ENCODE measurements at regions not wholly inside any gene's neighbourhood (a gene's known extent, or its start where the extent isn't known, plus 50 kb on each side); places are given as distances from the start of the nearest gene placed in this dataset.

DNA sequence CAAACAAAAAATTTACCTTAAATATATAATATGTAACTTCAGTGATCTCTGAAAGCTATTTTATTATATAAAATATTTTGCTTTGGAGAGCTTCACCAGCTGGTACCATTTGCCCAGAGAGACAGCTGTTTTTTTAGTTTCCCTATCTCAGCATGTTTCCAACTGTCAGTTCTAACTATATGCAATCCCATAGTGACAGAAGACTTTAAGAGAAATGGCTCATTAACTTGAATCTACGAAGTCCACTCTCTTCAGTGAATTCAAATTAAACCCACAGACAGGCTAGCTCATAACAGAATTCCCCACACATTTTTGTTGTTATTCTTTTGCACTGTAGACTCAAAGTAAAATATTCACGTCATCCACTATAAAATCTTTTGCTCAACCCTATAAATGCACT lies 251.8 kb upstream of the POU5F2 start:
- in situ Hi-C loops (cut with MboI; ENCODE audit: low sequenced_read_pairs) (no loop called here), dilution Hi-C loops (cut with HindIII; ENCODE audit: low sequenced_read_pairs, unreplicated experiment) (no loop called here), intact Hi-C loops (cut with micrococcal nuclease) (no loop called here)
- Histone ChIP-seq H2BK5ac (ENCODE audit: low read depth, low read length, poor library complexity, severe bottlenecking) (no peak overlapping the region), H3K9me3 (ENCODE audit: control insufficient read depth, insufficient read depth, low read length) (no peaks in the 10 kb centered on the region), H3K4ac (ENCODE audit: low read depth, low read length) (no peak overlapping the region), H2AK5ac (ENCODE audit: low read depth, low read length) (no peak overlapping the region), H3K56ac (ENCODE audit: extremely low read depth, insufficient read depth, low read length) (no peak overlapping the region), H3K9me1 (ENCODE audit: insufficient read depth, low read length) (no peaks in the 10 kb centered on the region), H4K91ac (ENCODE audit: insufficient read depth, low read depth, low read length) (no peak overlapping the region), H2BK20ac (ENCODE audit: low read depth, low read length) (no peak overlapping the region), H4K20me1 (ENCODE audit: insufficient read depth, low read length) (no peaks in the 10 kb centered on the region), H3K4me3 (ENCODE audit: insufficient read depth, low read depth, low read length) (no peak overlapping the region), H3K18ac (ENCODE audit: low read depth, low read length) (no peak overlapping the region), H3K79me1 (ENCODE audit: low read depth in 1 of 2, low read length in 2 of 2) (peaks cover 0 to 5% of the 10 kb centered on the region in 2 experiments; a peak in 1 of 4 replicates), H4K5ac (ENCODE audit: low read depth, low read length) (no peak overlapping the region), H4K8ac (ENCODE audit: low read depth in 2 of 2, low read length in 2 of 2) (no peak overlapping the region), H2AFZ (replicated peaks; ENCODE audit: low read length, poor library complexity) (no peak overlapping the region), H3K27me3 (ENCODE audit: control insufficient read depth, insufficient read depth, low read length) (no peaks in the 10 kb centered on the region), H3K36me3 (ENCODE audit: control insufficient read depth, insufficient read depth, low read length) (no peaks in the 10 kb centered on the region), H3K9ac (ENCODE audit: low read depth, low read length) (no peak overlapping the region), H3K14ac (replicated peaks; ENCODE audit: low read depth, low read length) (no peak overlapping the region), H2BK15ac (ENCODE audit: low read depth, low read length) (no peak overlapping the region), H2AK9ac (replicated peaks; ENCODE audit: low read depth, low read length, poor library complexity) (no peak overlapping the region), H3K27ac (ENCODE audit: insufficient read depth, low read length) (no peak overlapping the region), H3K4me1 (ENCODE audit: control insufficient read depth, insufficient read depth, low read length) (peaks cover 2% of the 10 kb centered on the region; the same call in 1 of the 2 replicates), H3K23ac (ENCODE audit: low read depth, low read length) (no peak overlapping the region), H2BK120ac (ENCODE audit: low read depth, low read length) (no peak overlapping the region), H3K4me2 (ENCODE audit: low read depth, low read length) (no peak overlapping the region)
- ATAC-seq (ENCODE audit: low read depth) (no peak), DNase-seq (no peak)
- no CpG with 5 or more reads among the region's 2 CpGs for WGBS, 2 experiments (ENCODE audit: extremely low coverage in 2 of 2, insufficient read length in 1 of 2)
- POLR2A ChIA-PET (ENCODE audit: unreplicated experiment) = no interaction called here
- TF ChIP-seq BHLHE40 (IDR thresholded peaks at IDR 0.05; ENCODE audit: low read depth, low read length) (no peak), NFE2L2 (IDR thresholded peaks at IDR 0.05; ENCODE audit: low read depth, low read length) (no peak), FOS (IDR thresholded peaks at IDR 0.05; ENCODE audit: low read depth, low read length) (no peak), RAD21 (IDR thresholded peaks at IDR 0.05; ENCODE audit: low read length) (no peak), RFX5 (IDR thresholded peaks at IDR 0.05; ENCODE audit: low read depth, low read length) (no peak), CHD1 (IDR thresholded peaks at IDR 0.05; ENCODE audit: low read depth, low read length) (no peak), MAFK (IDR thresholded peaks at IDR 0.05; ENCODE audit: low read depth, low read length) (no peak), RCOR1 (IDR thresholded peaks at IDR 0.05; ENCODE audit: insufficient replicate concordance, low read length) (no peak), CEBPB (IDR thresholded peaks at IDR 0.05; ENCODE audit: low read depth, low read length) (no peak), MAZ (IDR thresholded peaks at IDR 0.05; ENCODE audit: borderline replicate concordance, low read depth, low read length) (no peak), SMC3 (IDR thresholded peaks at IDR 0.05; ENCODE audit: low read depth, low read length) (no peak), POLR2A (IDR thresholded peaks at IDR 0.05; ENCODE audit: low read depth, low read length) (no peak), MXI1 (IDR thresholded peaks at IDR 0.05; ENCODE audit: borderline replicate concordance, low read depth, low read length) (no peak)
- TF ChIP-seq, protein P1, sequence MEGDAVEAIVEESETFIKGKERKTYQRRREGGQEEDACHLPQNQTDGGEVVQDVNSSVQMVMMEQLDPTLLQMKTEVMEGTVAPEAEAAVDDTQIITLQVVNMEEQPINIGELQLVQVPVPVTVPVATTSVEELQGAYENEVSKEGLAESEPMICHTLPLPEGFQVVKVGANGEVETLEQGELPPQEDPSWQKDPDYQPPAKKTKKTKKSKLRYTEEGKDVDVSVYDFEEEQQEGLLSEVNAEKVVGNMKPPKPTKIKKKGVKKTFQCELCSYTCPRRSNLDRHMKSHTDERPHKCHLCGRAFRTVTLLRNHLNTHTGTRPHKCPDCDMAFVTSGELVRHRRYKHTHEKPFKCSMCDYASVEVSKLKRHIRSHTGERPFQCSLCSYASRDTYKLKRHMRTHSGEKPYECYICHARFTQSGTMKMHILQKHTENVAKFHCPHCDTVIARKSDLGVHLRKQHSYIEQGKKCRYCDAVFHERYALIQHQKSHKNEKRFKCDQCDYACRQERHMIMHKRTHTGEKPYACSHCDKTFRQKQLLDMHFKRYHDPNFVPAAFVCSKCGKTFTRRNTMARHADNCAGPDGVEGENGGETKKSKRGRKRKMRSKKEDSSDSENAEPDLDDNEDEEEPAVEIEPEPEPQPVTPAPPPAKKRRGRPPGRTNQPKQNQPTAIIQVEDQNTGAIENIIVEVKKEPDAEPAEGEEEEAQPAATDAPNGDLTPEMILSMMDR (conservative IDR thresholded peaks at IDR 0.05; ENCODE audit: low read depth, low read length) = no peak
- TF ChIP-seq, protein P2, sequence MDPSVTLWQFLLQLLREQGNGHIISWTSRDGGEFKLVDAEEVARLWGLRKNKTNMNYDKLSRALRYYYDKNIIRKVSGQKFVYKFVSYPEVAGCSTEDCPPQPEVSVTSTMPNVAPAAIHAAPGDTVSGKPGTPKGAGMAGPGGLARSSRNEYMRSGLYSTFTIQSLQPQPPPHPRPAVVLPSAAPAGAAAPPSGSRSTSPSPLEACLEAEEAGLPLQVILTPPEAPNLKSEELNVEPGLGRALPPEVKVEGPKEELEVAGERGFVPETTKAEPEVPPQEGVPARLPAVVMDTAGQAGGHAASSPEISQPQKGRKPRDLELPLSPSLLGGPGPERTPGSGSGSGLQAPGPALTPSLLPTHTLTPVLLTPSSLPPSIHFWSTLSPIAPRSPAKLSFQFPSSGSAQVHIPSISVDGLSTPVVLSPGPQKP (IDR thresholded peaks at IDR 0.05; ENCODE audit: borderline replicate concordance, low read depth, low read length) = no peak
- TF ChIP-seq, protein P3, sequence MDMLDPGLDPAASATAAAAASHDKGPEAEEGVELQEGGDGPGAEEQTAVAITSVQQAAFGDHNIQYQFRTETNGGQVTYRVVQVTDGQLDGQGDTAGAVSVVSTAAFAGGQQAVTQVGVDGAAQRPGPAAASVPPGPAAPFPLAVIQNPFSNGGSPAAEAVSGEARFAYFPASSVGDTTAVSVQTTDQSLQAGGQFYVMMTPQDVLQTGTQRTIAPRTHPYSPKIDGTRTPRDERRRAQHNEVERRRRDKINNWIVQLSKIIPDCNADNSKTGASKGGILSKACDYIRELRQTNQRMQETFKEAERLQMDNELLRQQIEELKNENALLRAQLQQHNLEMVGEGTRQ (IDR thresholded peaks at IDR 0.05; ENCODE audit: low read depth, low read length) = no peak
- no TSS peak for BruUV-seq (replicated peaks)
- CTCF ChIA-PET = interaction anchor here (0.5 kb wide), 1 partner anchor 25 kb away, joined by 4 read pairs; no protein-coding TSS in a partner anchor
